GM10248 (cell line): ENCODE measurements at regions not wholly inside any gene's neighbourhood (a gene's known extent, or its start where the extent isn't known, plus 50 kb on each side); places are given as distances from the start of the nearest gene placed in this dataset.

Source experiments
- CTCF ChIA-PET: fragments of 300-600 bp; sonication (Branson Sonifier 250); formaldehyde crosslinking; extraction: SDS; loops from one replicate; lab custom pipeline; 2021; ENCODE audit warnings: antibody characterized with exemption; lab: Yijun Ruan, JAX
- POLR2A ChIA-PET: fragments of 350-650 bp; sonication (Branson Sonifier 250); formaldehyde crosslinking; extraction: SDS; loops from one replicate; lab custom pipeline; 2020; ENCODE audit warnings: antibody characterized with exemption; lab: Yijun Ruan, JAX
- DNase-seq: peaks from one replicate; pipeline ENCODE4 v3.0.0; 2012; ENCODE audit errors: extremely low spot score
- TF ChIP-seq, protein P1 (sequence below): IDR thresholded peaks from 2 replicates; pipeline ENCODE4 v1.5.1; 2012; ENCODE audit warnings: mild to moderate bottlenecking, low read depth; ENCODE audit errors: extremely low read depth, missing control alignments, control extremely low read depth

DNA sequence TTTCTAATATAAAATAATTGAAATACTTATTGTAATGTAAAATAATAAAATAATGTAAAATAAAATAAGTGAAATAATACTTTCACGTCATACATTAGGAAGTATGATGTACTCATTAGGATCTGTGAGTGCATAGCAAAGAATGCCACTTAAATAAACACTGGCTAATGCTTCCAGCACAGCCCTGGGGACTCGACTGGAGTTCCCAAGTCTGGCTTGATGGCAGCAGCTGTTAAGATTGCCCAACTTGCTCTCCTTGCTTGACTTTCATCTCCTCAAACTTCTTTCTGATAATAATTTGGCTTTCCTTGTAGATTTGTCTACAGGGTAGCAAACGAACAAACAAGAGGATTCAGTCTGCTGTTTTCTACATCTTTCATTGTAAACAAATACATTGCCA lies 191.9 kb downstream of the COG6 start:
- DNase-seq, result no peak
- TF ChIP-seq, protein P1, sequence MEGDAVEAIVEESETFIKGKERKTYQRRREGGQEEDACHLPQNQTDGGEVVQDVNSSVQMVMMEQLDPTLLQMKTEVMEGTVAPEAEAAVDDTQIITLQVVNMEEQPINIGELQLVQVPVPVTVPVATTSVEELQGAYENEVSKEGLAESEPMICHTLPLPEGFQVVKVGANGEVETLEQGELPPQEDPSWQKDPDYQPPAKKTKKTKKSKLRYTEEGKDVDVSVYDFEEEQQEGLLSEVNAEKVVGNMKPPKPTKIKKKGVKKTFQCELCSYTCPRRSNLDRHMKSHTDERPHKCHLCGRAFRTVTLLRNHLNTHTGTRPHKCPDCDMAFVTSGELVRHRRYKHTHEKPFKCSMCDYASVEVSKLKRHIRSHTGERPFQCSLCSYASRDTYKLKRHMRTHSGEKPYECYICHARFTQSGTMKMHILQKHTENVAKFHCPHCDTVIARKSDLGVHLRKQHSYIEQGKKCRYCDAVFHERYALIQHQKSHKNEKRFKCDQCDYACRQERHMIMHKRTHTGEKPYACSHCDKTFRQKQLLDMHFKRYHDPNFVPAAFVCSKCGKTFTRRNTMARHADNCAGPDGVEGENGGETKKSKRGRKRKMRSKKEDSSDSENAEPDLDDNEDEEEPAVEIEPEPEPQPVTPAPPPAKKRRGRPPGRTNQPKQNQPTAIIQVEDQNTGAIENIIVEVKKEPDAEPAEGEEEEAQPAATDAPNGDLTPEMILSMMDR, result no peak
- CTCF ChIA-PET, result no interaction called here
- POLR2A ChIA-PET, result no interaction called here

DNA sequence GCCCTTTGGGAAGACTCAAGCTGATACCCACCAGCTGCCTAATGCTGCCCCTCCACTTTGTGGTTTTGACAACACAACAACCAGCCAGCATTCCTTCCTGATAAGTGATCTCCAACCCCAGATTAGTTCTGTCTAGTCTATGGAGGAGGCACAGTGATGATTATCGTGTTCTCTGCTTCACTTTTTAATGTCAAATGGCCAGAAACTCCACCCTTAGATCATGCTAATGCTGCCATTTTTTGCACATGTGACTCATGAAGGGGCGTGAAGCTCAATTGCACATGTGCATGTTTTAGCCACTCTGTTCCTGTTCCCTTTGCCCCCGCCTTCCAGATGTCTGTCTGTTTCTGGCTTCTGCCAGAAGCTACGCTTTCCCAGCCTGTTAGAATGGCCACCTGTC lies 199.8 kb downstream of the COG6 start:
- CTCF ChIA-PET, result no interaction called here
- POLR2A ChIA-PET, result no interaction called here
- no peak for DNase-seq
- TF ChIP-seq, protein P1, result no peak

DNA sequence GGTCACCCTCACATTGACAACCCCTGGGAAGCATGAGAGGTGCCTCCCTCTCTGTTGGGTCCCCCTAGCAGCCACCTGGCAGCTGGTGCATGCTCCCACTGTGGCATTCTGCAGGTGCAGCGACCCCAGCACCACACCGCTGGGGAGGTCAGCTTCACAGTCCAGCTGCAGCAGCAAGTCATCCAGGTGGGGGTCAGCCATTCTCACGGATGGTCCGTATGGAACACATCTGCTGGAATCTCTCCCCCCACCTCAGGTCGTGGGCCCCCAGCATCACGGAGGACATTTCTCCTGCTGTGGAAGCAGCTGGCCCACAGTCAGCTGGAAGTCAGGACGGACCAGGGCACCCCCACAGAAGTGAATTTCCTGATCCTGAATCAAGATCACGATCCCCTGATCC lies 201.3 kb downstream of the COG6 start:
- ChIA-PET POLR2A (no interaction called here), CTCF (no interaction called here)
- TF ChIP-seq, protein P1, result no peak
- no peak for DNase-seq

DNA sequence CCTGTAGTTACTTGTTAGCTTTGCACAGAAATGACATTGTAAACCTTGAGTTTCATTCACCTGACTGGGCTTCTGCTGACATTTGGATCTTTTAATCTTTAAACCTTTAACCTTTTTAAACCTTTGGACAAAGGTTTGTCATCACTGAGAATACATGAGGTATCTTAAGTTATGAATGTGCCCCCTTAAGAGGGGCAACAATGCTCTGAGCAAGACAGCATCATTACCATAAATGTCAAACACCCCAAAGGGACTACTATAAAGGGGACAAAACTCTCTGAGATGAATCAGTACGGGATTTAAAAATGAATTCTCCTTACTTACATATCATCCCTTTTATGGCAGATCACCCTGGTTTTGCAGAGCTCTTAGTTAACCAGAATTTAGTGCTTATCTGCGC lies 203.3 kb downstream of the COG6 start:
- ChIA-PET POLR2A (no interaction called here), CTCF (interaction anchor here (1.5 kb wide), 1 partner anchor 23 kb away, joined by 3 read pairs; no protein-coding TSS in a partner anchor)
- DNase-seq, result no peak
- TF ChIP-seq, protein P1, result no peak

DNA sequence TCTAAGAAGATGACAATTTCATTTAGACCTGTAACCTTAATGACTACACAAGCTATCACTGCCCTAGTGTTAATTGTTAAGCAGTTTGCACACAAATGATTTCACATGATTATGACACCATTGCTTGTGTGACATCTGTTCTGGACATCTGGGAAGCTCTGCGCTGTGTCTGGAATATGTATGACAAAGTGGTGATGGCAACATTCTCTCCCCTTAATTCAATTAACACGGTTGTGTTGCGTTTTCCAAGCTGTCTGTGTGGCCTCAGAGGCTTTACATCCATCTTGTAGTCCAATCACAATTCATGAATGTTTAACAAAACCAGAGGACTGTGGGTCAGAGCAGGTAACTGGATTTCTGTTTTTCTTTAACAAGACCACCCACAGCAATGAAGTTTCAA lies 204.4 kb downstream of the COG6 start:
- TF ChIP-seq, protein P1, result no peak
- POLR2A ChIA-PET, result no interaction called here
- DNase-seq, result no peak
- CTCF ChIA-PET, result interaction anchor here (1.2 kb wide), 1 partner anchor 82 kb away, joined by 3 read pairs; no protein-coding TSS in a partner anchor

DNA sequence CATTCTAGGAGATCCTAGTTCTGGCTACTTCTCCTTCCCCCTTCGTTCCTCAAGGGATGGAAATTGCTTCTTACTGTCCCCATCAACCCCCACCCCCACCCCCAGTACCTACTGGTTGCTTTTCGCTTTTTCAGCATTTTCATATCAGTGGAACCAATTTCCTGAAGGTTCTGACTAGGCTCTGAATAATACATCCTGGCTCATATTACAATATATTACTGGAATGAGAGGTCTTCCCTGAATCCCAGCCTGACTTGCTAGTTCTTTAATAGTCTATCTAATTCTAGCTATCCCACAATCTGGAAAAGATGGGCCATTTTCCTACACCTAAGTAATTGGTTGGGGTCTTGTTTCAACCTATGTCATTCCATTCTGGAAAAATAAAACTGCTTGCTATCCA lies 207.4 kb downstream of the COG6 start:
- ChIA-PET CTCF (no interaction called here), POLR2A (no interaction called here)
- TF ChIP-seq, protein P1, result no peak
- no peak for DNase-seq
